Body of pancreas (tissue), 4 donors: ENCODE measurements at regions not wholly inside any gene's neighbourhood (a gene's known extent, or its start where the extent isn't known, plus 50 kb on each side); places are given as distances from the start of the nearest gene placed in this dataset.

Source experiments
- CTCF ChIP-seq, 7 experiments: fragments of 450-650 bp in 4 of 7; fragments of 200-600 bp in 3 of 7; sonication (generic) in 3 of 7; IDR thresholded peaks; one replicate each; pipeline ENCODE4 v1.5.1; 2016 to 2019; ENCODE audit warnings: antibody characterized with exemption in 7 of 7
- POLR2A ChIP-seq, 3 donors: fragments of 450-650 bp; IDR thresholded peaks; one replicate each; pipeline ENCODE4 v1.6.1; 2016; ENCODE audit warnings: antibody characterized with exemption in 3 of 3, mild to moderate bottlenecking in 2 of 3

- TF ChIP-seq POLR2A (IDR thresholded peaks at IDR 0.05) (no peak), CTCF (IDR thresholded peaks at IDR 0.05) (no peak)
Measured at GRCh38 chr11:129324533-129325175, 51.0 kb upstream of the BARX2 start.
